ENCODE measurements at regions not wholly inside any gene's neighbourhood (a gene's known extent, or its start where the extent isn't known, plus 50 kb on each side); places are given as distances from the start of the nearest gene placed in this dataset.
"Not testable (repeated sequence)": the region's sequence is repeated elsewhere in the genome, so short reads cannot be mapped to it uniquely, and the experiment has no call there.

- Histone ChIP-seq H3K4me3 (no peak overlapping the region), H3K36me3 (replicated peaks) (no peaks in the 10 kb centered on the region), H3K27me3 (ENCODE audit: low read depth) (no peaks in the 10 kb centered on the region), H3K4me1 (no peaks in the 10 kb centered on the region), H3K9me3 (no peaks in the 10 kb centered on the region)
- no peak for DNase-seq (ENCODE audit: low spot score in 2 of 2)
- in situ Hi-C loops (cut with MboI; ENCODE audit: low sequenced_read_pairs) = no loop called here
Observed at GRCh38 chr3:194950906-194951628, 265.4 kb downstream of the FAM43A start.

- H3K36me3 ChIP-seq (replicated peaks); H3K4me3 ChIP-seq; H3K27me3 ChIP-seq (ENCODE audit: low read depth); DNase-seq (ENCODE audit: low spot score in 2 of 2); H3K4me1 ChIP-seq; H3K9me3 ChIP-seq; in situ Hi-C loops (cut with MboI; ENCODE audit: low sequenced_read_pairs): not testable (repeated sequence)
Observed at GRCh38 chr3:194951629-194951920, 265.9 kb downstream of the FAM43A start.

DNA sequence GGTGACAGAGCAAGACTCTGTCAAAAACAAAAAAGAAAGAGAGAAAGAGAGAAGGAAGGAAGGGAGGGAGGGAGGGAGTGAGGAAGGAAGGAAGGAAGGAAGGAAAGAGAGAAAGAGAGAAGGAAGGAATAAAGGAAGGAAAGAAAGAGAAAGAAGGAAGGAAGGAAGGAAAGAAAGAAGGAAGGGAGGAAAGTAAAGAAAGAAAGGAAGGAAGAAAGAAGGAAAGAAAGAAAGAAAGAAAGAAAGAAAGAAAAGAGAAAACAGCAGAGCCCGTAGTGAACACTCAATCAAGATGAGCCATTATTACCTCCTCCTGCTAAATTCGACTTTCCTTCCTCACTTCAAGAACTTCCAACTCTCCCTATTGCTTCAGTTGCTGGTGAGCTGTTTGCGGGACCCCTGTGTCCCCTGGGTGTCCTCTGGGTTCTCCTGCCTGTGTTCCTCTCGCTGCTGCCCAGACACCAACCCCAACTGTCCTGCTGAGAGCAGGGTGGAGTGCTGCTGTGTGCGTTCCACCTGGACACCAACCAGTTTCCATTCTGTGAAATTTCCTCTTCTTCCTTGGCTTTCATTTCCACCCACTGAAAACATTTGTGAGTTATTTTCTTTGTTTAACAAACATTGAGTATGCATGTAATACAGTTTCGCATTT, 266.4 kb downstream of the FAM43A start:
- Histone ChIP-seq H3K4me1 (no peaks in the 10 kb centered on the region), H3K27me3 (ENCODE audit: low read depth) (no peaks in the 10 kb centered on the region)

GRCh38 chr3:194952841-194953241, 267.2 kb downstream of the FAM43A start:
- in situ Hi-C loops (cut with MboI; ENCODE audit: low sequenced_read_pairs) = no loop called here
- no peaks in the 10 kb centered on the region for H3K9me3 ChIP-seq
- H3K36me3 ChIP-seq (replicated peaks) = no peaks in the 10 kb centered on the region
- no peak for DNase-seq (ENCODE audit: low spot score in 2 of 2)
- H3K4me3 ChIP-seq = no peak overlapping the region
- no peaks in the 10 kb centered on the region for H3K27me3 ChIP-seq (ENCODE audit: low read depth)
- H3K4me1 ChIP-seq = no peaks in the 10 kb centered on the region

More for the DNA sequence above, 266.4 kb downstream of the FAM43A start:
- in situ Hi-C loops (cut with MboI; ENCODE audit: low sequenced_read_pairs) = no loop called here
- H3K4me3 ChIP-seq = no peak overlapping the region
- no peak for DNase-seq (ENCODE audit: low spot score in 2 of 2)
- no peaks in the 10 kb centered on the region for H3K9me3 ChIP-seq
- H3K36me3 ChIP-seq (replicated peaks) = no peaks in the 10 kb centered on the region

- Histone ChIP-seq H3K27me3 (ENCODE audit: low read depth) (no peaks in the 10 kb centered on the region), H3K36me3 (replicated peaks) (no peaks in the 10 kb centered on the region), H3K9me3 (no peaks in the 10 kb centered on the region), H3K4me1 (no peaks in the 10 kb centered on the region), H3K4me3 (no peak overlapping the region)
- in situ Hi-C loops (cut with MboI; ENCODE audit: low sequenced_read_pairs) = no loop called here
- no peak for DNase-seq (ENCODE audit: low spot score in 2 of 2)
Observed at GRCh38 chr3:194953291-194953690, 267.6 kb downstream of the FAM43A start.

DNA sequence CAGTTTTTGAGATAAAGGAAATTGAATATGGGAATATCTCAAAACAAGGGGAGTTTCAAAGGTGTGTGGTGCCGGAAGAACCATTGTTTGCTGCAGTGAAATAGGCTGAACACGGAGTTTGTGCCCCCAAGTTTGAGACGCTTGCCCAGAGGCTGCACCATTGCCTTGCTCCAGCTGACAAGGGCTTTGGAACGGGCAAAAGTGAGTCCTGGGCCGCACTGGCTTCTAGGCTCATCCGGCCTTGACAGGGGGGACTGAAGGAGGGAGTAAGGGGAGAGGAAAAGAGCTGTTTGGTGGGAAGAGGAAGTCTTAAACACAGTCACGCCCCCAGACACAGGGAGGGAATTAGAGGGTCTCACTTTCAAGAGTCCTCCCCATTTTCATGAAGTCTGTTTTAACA, 269.9 kb downstream of the FAM43A start:
- DNase-seq (ENCODE audit: low spot score in 2 of 2) = no peak
- Histone ChIP-seq H3K4me1 (no peaks in the 10 kb centered on the region), H3K4me3 (no peak overlapping the region), H3K27me3 (ENCODE audit: low read depth) (no peaks in the 10 kb centered on the region), H3K36me3 (replicated peaks) (no peaks in the 10 kb centered on the region), H3K9me3 (no peaks in the 10 kb centered on the region)
- in situ Hi-C loops (cut with MboI; ENCODE audit: low sequenced_read_pairs) = no loop called here

DNA sequence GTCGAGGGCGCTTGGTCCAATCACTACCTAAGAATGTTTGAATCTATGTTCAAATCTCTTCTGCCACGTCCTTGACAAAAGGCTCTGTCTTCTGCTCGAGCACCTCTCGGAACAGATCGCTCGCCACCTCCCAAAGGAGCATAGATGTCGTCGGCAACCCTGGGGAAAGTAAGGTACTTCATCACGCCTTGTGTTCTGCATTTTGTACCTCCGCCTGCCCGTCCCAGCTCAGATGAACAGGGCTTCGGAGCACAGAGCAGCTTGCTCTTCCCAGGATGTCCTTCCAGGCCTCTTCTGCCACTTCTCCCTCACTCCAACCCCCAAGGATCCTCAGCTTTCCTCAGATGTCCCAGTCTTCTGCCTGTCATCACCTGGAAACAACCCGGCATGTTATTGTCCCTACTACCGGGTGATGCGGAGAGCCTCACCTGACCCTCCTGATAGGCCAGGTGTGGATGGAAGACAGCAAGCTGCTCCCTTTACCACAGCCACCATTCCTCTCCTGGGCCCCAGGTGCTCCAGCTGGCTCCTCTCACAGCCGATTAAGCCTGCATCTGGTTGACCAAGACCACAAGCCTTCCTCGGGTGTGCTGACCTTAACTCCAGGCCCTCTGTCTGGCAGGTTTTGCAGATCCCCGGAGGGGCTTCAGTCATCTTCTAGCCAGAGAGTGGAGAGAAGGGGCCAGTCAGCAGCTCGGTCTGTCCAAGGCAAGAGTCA, 270.5 kb downstream of the FAM43A start:
- Histone ChIP-seq H3K36me3 (replicated peaks) (no peaks in the 10 kb centered on the region), H3K4me3 (no peak overlapping the region), H3K27me3 (ENCODE audit: low read depth) (no peaks in the 10 kb centered on the region), H3K4me1 (no peaks in the 10 kb centered on the region), H3K9me3 (no peaks in the 10 kb centered on the region)
- DNase-seq (ENCODE audit: low spot score in 2 of 2) = no peak
- in situ Hi-C loops (cut with MboI; ENCODE audit: low sequenced_read_pairs) = no loop called here

DNA sequence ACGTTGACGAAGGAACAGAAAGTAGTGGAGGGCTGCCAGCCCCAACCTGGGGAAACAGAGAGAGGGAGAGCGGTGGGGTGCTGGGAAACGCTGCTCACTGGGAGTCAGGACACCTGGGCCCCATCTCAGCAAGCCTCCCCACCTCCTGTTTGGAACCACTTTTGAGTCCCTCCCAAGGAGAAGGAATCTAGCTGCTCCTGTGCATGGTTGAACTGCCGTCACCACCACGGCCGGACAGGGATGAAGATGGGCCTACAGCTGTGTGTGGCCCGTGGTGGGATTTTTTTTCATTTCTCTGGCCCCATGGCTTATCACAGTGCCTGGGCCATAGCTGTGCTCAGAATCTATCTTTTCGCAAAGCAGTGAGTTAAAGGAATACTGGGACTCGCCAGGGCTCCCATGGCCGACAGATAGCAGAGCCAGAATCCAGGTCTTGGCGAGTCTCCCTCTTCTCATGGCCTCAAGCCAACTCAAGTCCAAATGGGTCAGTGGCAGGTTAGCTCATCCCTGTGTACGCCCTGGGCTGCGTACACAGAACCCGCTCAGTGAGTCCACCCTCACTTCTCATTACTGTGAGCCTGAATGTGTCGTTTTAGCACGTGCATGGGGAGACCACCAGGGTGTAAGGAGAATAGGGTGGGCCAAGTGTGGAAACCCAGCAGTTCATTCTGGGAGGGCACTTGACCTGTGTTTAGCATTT, 271.2 kb downstream of the FAM43A start:
- Histone ChIP-seq H3K27me3 (ENCODE audit: low read depth) (no peaks in the 10 kb centered on the region), H3K4me1 (no peaks in the 10 kb centered on the region), H3K4me3 (no peak overlapping the region), H3K9me3 (no peaks in the 10 kb centered on the region), H3K36me3 (replicated peaks) (no peaks in the 10 kb centered on the region)
- no peak for DNase-seq (ENCODE audit: low spot score in 2 of 2)
- in situ Hi-C loops (cut with MboI; ENCODE audit: low sequenced_read_pairs) = no loop called here

DNA sequence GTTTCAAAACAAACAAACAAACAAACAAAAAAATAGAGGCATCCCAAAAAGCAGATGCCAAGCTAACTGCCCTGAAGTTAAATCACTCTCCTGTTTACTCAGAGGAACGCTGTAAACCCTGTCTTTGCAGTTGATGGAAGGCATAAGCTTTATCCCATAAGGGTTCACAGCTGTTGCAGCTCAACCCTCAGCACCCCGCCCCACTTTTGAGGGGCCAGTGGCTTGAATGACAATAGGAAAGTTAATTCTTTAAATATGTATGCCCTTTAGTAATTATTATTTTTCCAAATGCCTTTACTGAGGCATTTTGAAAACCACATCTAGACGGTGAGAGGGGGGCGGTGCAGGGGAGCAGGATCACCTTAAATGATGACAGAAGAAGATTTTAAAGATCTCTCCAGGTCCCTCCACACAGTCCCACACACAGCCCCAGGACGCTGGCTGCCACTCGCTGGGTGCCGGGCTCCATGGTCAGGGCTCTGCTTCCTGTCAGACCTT, 272.1 kb downstream of the FAM43A start:
- Histone ChIP-seq H3K36me3 (replicated peaks) (no peaks in the 10 kb centered on the region), H3K4me1 (no peaks in the 10 kb centered on the region), H3K4me3 (no peak overlapping the region), H3K9me3 (no peaks in the 10 kb centered on the region), H3K27me3 (ENCODE audit: low read depth) (no peaks in the 10 kb centered on the region)
- in situ Hi-C loops (cut with MboI; ENCODE audit: low sequenced_read_pairs) = no loop called here
- no peak for DNase-seq (ENCODE audit: low spot score in 2 of 2)

- Histone ChIP-seq H3K9me3 (no peaks in the 10 kb centered on the region), H3K36me3 (replicated peaks) (no peaks in the 10 kb centered on the region), H3K27me3 (ENCODE audit: low read depth) (no peaks in the 10 kb centered on the region), H3K4me3 (no peak overlapping the region), H3K4me1 (no peaks in the 10 kb centered on the region)
- in situ Hi-C loops (cut with MboI; ENCODE audit: low sequenced_read_pairs) = no loop called here
- DNase-seq (ENCODE audit: low spot score in 2 of 2) = no peak
Observed at GRCh38 chr3:194959217-194959616, 273.5 kb downstream of the FAM43A start.

DNA sequence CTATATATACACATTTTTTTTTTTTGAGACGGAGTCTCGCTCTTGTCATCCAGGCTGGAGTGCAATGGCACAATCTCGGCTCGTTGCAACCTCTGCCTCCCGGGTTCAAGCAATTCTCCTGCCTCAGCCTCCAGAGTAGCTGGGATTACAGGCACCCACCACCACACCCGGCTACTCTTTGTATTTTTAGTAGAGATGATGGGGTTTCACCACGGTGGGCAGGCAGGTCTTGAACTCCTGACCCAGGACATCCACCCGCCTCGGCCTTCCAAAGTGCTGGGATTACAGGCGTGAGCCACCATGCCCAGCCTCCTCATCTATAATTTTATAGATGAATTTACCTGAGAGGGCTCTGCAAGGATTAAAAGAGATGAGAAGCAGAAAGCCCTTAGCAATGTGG, 274.0 kb downstream of the FAM43A start:
- H3K9me3 ChIP-seq; H3K36me3 ChIP-seq (replicated peaks); in situ Hi-C loops (cut with MboI; ENCODE audit: low sequenced_read_pairs); H3K27me3 ChIP-seq (ENCODE audit: low read depth); H3K4me1 ChIP-seq; H3K4me3 ChIP-seq; DNase-seq (ENCODE audit: low spot score in 2 of 2): not testable (repeated sequence)

DNA sequence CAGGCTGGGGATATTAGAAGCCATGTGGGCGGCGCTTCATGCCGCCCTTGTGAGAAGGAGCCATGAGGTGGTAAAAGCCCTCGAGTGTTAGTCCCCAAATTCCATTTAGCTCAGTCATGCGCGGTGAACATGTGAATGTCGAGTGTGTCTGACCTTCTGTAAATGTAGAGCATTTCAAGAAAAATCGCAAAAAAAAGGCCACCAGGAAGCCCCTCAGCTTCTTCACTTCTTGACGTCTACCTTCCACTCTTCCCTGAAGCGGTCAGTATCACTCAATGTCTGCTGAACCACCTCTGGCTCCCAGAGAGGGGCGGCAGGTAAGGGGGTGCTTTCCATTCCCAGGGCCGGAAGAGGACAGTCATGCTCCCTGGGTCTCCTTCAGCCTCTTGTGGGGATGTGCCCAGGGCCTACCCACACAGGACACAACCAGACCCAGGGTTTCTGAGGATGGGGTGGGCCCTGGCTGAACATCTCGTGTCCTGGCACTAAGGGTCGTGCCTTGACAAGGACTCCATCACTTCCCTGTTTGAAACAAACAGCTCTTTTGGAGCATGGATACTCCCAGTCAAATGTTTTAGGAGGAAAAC, 274.9 kb downstream of the FAM43A start:
- Histone ChIP-seq H3K4me1 (no peaks in the 10 kb centered on the region), H3K4me3 (no peak overlapping the region), H3K27me3 (ENCODE audit: low read depth) (no peaks in the 10 kb centered on the region), H3K9me3 (no peaks in the 10 kb centered on the region), H3K36me3 (replicated peaks) (no peaks in the 10 kb centered on the region)
- no peak for DNase-seq (ENCODE audit: low spot score in 2 of 2)
- in situ Hi-C loops (cut with MboI; ENCODE audit: low sequenced_read_pairs) = no loop called here

DNA sequence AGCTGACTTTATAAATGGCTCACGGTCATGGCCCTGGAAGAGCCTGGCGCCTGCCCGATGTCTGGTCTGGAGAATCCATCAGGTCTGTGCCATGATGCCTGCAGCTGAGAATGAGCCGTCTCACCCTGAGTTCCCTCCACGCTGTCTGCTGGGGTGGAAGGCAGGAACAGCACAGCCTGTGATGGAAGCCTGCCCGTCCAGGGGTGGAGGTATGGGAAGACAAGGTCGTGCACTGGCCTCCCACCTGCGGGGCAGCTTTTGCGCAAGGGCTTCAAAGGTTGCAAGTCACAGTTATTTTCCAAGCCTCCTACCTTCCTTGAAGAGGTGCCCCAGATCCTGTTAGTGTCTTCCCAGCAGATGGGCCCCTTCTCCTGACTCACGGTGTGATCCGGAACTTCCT, 275.5 kb downstream of the FAM43A start:
- Histone ChIP-seq H3K4me3 (no peak overlapping the region), H3K36me3 (replicated peaks) (no peaks in the 10 kb centered on the region), H3K9me3 (no peaks in the 10 kb centered on the region), H3K4me1 (no peaks in the 10 kb centered on the region), H3K27me3 (ENCODE audit: low read depth) (no peaks in the 10 kb centered on the region)
- no peak for DNase-seq (ENCODE audit: low spot score in 2 of 2)
- in situ Hi-C loops (cut with MboI; ENCODE audit: low sequenced_read_pairs) = no loop called here
